Osteoblast (primary cell): ENCODE measurements at regions not wholly inside any gene's neighbourhood (a gene's known extent, or its start where the extent isn't known, plus 50 kb on each side); places are given as distances from the start of the nearest gene placed in this dataset.
A peak's percentile ranks its signal among the peaks of the same experiment; 100 is the strongest.

Experiments
- DNase-seq: peaks from one replicate; pipeline ENCODE4 v3.0.0; 2011; ENCODE audit warnings: low spot score, mixed read lengths; ENCODE audit not compliant: insufficient read length; ENCODE audit errors: missing footprints
- H2AFZ ChIP-seq: 2 replicates; pipeline ENCODE4 v1.6.0; 2011; ENCODE audit warnings: mild to moderate bottlenecking, low read length
- H3K27ac ChIP-seq: 2 replicates; pipeline ENCODE4 v1.5.1; 2011; ENCODE audit warnings: mild to moderate bottlenecking, low read depth, low read length, moderate library complexity
- H3K27me3 ChIP-seq: 2 replicates; pipeline ENCODE4 v1.6.0; 2012; ENCODE audit warnings: mild to moderate bottlenecking, control low read depth, inconsistent platforms, low read length, moderate library complexity; ENCODE audit not compliant: insufficient read depth
- H3K36me3 ChIP-seq: 2 replicates; pipeline ENCODE4 v1.5.1; 2011; ENCODE audit warnings: mild to moderate bottlenecking, low read length, control low read depth, moderate library complexity; ENCODE audit not compliant: insufficient read depth
- H3K4me1 ChIP-seq: 2 replicates; pipeline ENCODE4 v1.5.1; 2011; ENCODE audit warnings: mild to moderate bottlenecking, low read length, control low read depth, moderate library complexity; ENCODE audit not compliant: insufficient read depth
- H3K4me2 ChIP-seq: 2 replicates; pipeline ENCODE4 v1.6.0; 2011; ENCODE audit warnings: mild to moderate bottlenecking, low read length; ENCODE audit not compliant: insufficient read depth
- H3K4me3 ChIP-seq: fragments of 200-600 bp; sonication (generic); 3 replicates; pipeline ENCODE4 v1.5.1; 2012; ENCODE audit warnings: mild to moderate bottlenecking, low read length, inconsistent platforms; ENCODE audit not compliant: insufficient read depth
- H3K79me2 ChIP-seq: 2 replicates; pipeline ENCODE4 v1.6.0; 2012; ENCODE audit warnings: mild to moderate bottlenecking, low read length, control low read depth, inconsistent platforms; ENCODE audit not compliant: insufficient read depth
- H3K9me3 ChIP-seq: 2 replicates; pipeline ENCODE4 v1.5.1; 2011; ENCODE audit warnings: low read depth, low read length, control low read depth
- H4K20me1 ChIP-seq: 2 replicates; pipeline ENCODE4 v1.6.0; 2012; ENCODE audit warnings: mild to moderate bottlenecking, low read length, control low read depth; ENCODE audit not compliant: insufficient read depth
- CTCF ChIP-seq: IDR thresholded peaks from 2 replicates; pipeline ENCODE4 v1.5.1; 2011; ENCODE audit warnings: mild to moderate bottlenecking, low read depth, low read length, moderate library complexity; ENCODE audit errors: extremely low read depth

- no peaks in the 10 kb centered on the region for H3K9me3 ChIP-seq
- H3K79me2 ChIP-seq, result no peaks in the 10 kb centered on the region
- H3K27me3 ChIP-seq, result no peaks in the 10 kb centered on the region
- H3K4me1 ChIP-seq, result no peaks in the 10 kb centered on the region
- H3K36me3 ChIP-seq, result no peaks in the 10 kb centered on the region
- H2AFZ ChIP-seq, result no peak overlapping the region
- H3K27ac ChIP-seq, result no peak overlapping the region
- no peaks in the 10 kb centered on the region for H4K20me1 ChIP-seq
- H3K4me3 ChIP-seq, result no peak overlapping the region
- TF ChIP-seq CTCF, result no peak
- no peak overlapping the region for H3K4me2 ChIP-seq
- DNase-seq, result peak; percentile 36
Observed at GRCh38 chr5:68033961-68034571, 181.5 kb upstream of the PIK3R1 start.

- no peak overlapping the region for H3K4me2 ChIP-seq
- H4K20me1 ChIP-seq, result no peaks in the 10 kb centered on the region
- H2AFZ ChIP-seq, result no peak overlapping the region
- no peak overlapping the region for H3K27ac ChIP-seq
- H3K4me1 ChIP-seq, result peaks cover 9% of the 10 kb centered on the region
- H3K4me3 ChIP-seq, result no peak overlapping the region
- no peaks in the 10 kb centered on the region for H3K27me3 ChIP-seq
- no peaks in the 10 kb centered on the region for H3K9me3 ChIP-seq
- H3K36me3 ChIP-seq, result no peaks in the 10 kb centered on the region
- no peaks in the 10 kb centered on the region for H3K79me2 ChIP-seq
- no peak for TF ChIP-seq CTCF
- DNase-seq, result peak; percentile 15
Observed at GRCh38 chr5:68033029-68033428, 182.5 kb upstream of the PIK3R1 start.

DNA sequence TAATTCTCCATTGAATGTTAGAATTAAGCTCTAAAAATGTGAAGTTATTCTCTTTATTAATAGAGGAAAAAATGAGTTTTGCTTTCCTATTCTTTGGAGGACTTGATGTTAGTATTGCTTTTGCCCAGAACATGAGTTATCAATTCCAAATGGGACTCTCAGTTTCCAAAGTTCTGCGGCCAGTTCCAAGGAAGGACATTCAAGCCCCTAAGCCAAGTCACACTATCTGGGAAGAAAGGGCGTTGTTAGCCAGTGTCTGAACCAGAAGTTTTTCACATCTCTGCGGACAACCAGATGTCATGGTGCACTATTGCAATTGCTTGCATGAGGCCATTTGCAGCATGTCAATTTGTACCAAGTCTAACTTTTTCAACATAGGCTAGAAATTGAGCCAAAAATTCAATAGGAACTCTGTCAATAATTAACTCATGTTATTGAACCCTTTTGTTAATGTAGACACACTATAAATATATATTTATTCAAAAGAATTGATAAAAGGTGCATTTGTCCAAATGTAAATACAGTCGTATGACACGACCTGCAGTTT lies 183.3 kb upstream of the PIK3R1 start:
- Histone ChIP-seq H3K4me1 (peaks cover 15% of the 10 kb centered on the region), H3K27me3 (no peaks in the 10 kb centered on the region), H3K27ac (no peak overlapping the region), H3K4me3 (no peak overlapping the region), H3K4me2 (no peak overlapping the region), H3K36me3 (no peaks in the 10 kb centered on the region), H2AFZ (no peak overlapping the region), H4K20me1 (no peaks in the 10 kb centered on the region), H3K9me3 (no peaks in the 10 kb centered on the region), H3K79me2 (no peaks in the 10 kb centered on the region)
- no peak for DNase-seq
- TF ChIP-seq CTCF, result no peak

DNA sequence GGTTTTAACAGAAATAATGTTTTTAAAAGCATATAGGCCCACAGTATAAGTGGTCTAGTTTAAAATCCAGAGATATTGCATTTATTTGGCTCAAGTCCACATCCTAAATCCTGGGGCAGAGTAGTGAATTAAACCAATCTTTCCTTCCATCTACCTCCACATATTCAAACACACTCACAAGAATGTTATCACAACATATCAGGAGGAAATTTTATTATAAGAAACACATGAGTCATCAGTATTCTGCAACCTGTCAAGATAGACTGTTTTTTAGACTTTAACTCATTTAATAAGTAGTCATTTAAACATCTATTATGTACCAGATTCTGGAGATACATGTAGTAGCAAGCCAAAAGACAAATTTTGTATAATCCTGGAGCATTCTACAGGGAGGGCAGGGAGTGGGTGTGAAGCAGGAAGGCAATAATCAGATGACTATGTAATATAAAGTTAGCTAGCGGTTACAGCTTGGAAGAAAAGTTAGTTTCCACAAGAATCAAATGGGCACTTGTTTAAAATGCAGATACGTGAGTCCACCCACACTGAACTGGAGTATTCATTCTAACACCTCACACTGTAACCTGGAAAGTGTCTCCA lies 187.3 kb upstream of the PIK3R1 start:
- no peak for TF ChIP-seq CTCF
- no peak for DNase-seq
- H3K4me3 ChIP-seq, result peak overlapping the region; percentile 4
- peak overlapping the region; percentile 43 for H3K27ac ChIP-seq
- no peak overlapping the region for H2AFZ ChIP-seq
- H4K20me1 ChIP-seq, result no peaks in the 10 kb centered on the region
- no peaks in the 10 kb centered on the region for H3K27me3 ChIP-seq
- peaks cover 20% of the 10 kb centered on the region for H3K4me1 ChIP-seq
- no peaks in the 10 kb centered on the region for H3K79me2 ChIP-seq
- no peaks in the 10 kb centered on the region for H3K9me3 ChIP-seq
- peak overlapping the region; percentile 6 for H3K4me2 ChIP-seq
- no peaks in the 10 kb centered on the region for H3K36me3 ChIP-seq
